ENCODE measurements at regions not wholly inside any gene's neighbourhood (a gene's known extent, or its start where the extent isn't known, plus 50 kb on each side); places are given as distances from the start of the nearest gene placed in this dataset.

DNA sequence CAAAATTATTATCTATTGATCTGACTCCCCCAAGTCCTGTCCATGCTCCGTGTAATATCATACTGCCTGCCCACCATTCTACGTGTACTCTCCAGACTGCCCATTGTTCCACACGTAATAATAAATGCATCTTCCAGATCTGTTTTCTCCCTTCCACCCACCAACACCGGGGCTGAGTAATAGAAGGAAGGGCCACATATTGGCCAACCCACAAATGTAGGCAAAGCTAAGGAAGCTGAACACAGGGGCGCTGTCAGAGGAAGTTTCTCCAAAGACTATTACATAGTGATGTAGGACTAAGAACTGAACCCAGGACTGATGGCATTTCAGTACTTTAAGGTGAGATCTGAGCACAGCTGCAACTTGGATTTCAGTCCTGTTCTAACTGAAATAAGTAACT, 135.8 kb upstream of the GUCY1A1 start:
- TF ChIP-seq CTCF (IDR thresholded peaks at IDR 0.05; ENCODE audit: low read depth, low read length) = no peak
- no peak for TF ChIP-seq EZH2phosphoT487 (IDR thresholded peaks at IDR 0.05; ENCODE audit: low read depth)
